NCI-H69 (cell line): ENCODE measurements at regions not wholly inside any gene's neighbourhood (a gene's known extent, or its start where the extent isn't known, plus 50 kb on each side); places are given as distances from the start of the nearest gene placed in this dataset.

Source experiments
- DNase-seq: peaks from one replicate; lab custom pipeline; 2025; lab: John Stamatoyannopoulos, UW

- no peak for DNase-seq
Observed at GRCh38 chr7:56291-56913, 136.0 kb upstream of the FAM20C start.

GRCh38 chr7:57071-57470 lies 135.3 kb upstream of the FAM20C start:
- no peak for DNase-seq

GRCh38 chr7:57482-58255 lies 134.7 kb upstream of the FAM20C start:
- no peak for DNase-seq

- DNase-seq, result no peak
Observed at GRCh38 chr7:58316-58715, 134.1 kb upstream of the FAM20C start.

GRCh38 chr7:59079-60016 lies 133.0 kb upstream of the FAM20C start:
- no peak for DNase-seq

GRCh38 chr7:60017-60675 lies 132.2 kb upstream of the FAM20C start:
- DNase-seq, result no peak

- DNase-seq, result no peak
Observed at GRCh38 chr7:60706-61105, 131.7 kb upstream of the FAM20C start.

GRCh38 chr7:61111-61510 lies 131.3 kb upstream of the FAM20C start:
- DNase-seq, result no peak

- no peak for DNase-seq
Observed at GRCh38 chr7:61576-62360, 130.6 kb upstream of the FAM20C start.

GRCh38 chr7:62361-63116 lies 129.8 kb upstream of the FAM20C start:
- no peak for DNase-seq

GRCh38 chr7:63117-63480 lies 129.3 kb upstream of the FAM20C start:
- DNase-seq, result no peak

- no peak for DNase-seq
Observed at GRCh38 chr7:63521-64021, 128.8 kb upstream of the FAM20C start.

- DNase-seq, result peak; percentile 21
Observed at GRCh38 chr7:64098-64915, 128.1 kb upstream of the FAM20C start.

GRCh38 chr7:64916-65341 lies 127.4 kb upstream of the FAM20C start:
- no peak for DNase-seq

GRCh38 chr7:65554-65953 lies 126.8 kb upstream of the FAM20C start:
- no peak for DNase-seq

- DNase-seq, result no peak
Observed at GRCh38 chr7:66296-66695, 126.1 kb upstream of the FAM20C start.

- no peak for DNase-seq
Observed at GRCh38 chr7:66741-67140, 125.6 kb upstream of the FAM20C start.

- DNase-seq, result no peak
Observed at GRCh38 chr7:67661-68395, 124.5 kb upstream of the FAM20C start.

GRCh38 chr7:68629-69028 lies 123.7 kb upstream of the FAM20C start:
- no peak for DNase-seq
